CD4-positive, alpha-beta T cell treated with Interleukin-4 for 1 hour (primary cell): ENCODE measurements at regions not wholly inside any gene's neighbourhood (a gene's known extent, or its start where the extent isn't known, plus 50 kb on each side); places are given as distances from the start of the nearest gene placed in this dataset.

ENCODE experiments used
- DNase-seq, 2 donors: peaks; one replicate each; pipeline ENCODE4 v3.0.0-alpha.2; 2020 to 2022

DNA sequence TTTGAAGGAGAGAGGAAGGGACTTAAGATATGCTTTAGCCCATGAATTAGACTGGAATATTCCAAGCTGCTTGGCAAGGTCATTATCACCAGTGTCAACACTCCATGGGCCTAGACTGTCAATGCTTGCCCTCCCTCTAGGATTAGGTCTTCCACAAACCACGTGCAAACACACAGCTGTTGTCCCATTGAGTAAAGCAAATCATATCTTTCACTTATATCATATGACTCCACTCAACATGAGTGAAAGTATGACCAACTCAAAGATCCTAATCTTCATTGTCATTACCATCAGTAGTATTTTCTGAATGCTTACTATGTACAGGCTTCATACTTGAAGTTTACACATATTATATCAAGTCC, 57.0 kb upstream of the GRAMD2B start:
- no peak for DNase-seq

DNA sequence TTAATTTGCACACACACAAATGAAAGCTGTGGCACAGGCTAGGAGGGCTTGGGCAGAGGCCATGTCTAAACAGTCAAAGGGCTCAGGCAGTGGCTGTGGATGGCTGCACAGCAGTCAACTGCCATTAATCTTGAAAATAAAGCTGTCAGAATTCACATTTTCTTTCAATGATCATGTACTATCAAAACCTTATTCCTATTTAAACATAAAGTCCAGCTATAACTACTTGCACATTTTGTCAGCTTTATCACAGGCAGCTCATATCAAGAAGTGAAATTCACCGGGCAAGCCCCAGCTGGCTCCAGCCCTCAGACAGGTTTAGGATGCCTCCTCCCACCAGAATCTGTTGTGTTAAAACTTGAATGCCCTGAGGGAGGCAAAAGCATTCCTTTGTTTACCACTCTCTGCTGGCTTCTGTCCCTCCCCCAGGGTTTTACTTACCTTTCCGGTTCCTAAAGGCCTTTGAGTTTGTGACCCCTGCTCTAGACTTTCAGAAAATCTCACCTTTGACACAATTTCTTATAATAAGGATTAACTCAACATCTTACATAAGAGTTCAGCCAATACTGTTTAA, 54.9 kb upstream of the GRAMD2B start:
- DNase-seq, result no peak

DNA sequence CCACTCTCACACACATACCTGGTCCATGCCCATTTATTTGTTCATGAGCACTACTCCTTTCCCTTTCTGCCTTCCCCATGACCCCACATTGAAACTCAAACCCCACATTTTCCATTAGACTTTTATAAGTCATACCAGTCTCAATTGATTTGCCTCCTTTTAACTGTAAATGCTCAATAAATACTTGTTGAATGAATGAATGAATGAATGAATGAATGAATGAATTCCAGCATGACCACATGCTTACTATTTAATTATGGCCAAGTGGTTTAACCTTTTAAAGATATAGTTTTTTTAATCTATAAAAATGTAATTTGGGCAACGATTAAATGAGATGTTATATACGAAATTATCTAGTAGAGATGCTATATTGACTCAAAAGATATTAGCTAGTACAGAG, 54.1 kb upstream of the GRAMD2B start:
- no peak for DNase-seq

DNA sequence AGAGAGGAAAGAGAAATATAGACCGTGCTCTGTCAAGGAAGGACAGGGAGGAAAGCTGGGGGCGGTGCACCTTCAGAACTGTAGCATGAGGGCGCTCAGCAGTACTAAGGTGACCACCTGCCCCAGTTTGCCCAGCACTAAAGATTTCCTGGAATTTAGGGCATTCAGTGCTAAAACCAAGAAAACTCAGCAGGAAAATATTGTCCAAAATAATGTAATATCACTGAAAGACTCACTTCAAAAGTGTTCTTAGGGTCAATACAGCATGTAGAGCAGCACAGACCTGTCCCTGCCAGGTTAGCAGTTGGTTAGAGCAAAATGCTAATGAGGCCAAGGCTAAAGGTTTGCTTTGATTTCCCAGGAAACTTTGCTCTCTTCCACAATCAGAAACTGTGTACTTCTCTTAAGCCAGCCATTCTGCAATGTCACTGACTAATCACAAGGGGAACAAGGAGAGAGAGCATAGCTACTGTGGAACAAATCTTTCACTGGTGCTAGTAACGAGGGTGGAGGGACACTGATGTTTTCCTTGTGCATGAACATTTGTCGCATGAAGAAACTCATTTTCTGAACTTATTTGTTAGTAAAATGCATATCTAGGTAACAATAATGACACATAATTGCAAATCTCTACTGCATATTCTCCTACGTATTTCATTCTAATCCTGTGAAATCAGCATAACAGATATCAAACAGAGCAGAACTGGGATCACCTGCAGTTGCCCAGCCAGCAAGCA, 53.0 kb upstream of the GRAMD2B start:
- no peak for DNase-seq

DNA sequence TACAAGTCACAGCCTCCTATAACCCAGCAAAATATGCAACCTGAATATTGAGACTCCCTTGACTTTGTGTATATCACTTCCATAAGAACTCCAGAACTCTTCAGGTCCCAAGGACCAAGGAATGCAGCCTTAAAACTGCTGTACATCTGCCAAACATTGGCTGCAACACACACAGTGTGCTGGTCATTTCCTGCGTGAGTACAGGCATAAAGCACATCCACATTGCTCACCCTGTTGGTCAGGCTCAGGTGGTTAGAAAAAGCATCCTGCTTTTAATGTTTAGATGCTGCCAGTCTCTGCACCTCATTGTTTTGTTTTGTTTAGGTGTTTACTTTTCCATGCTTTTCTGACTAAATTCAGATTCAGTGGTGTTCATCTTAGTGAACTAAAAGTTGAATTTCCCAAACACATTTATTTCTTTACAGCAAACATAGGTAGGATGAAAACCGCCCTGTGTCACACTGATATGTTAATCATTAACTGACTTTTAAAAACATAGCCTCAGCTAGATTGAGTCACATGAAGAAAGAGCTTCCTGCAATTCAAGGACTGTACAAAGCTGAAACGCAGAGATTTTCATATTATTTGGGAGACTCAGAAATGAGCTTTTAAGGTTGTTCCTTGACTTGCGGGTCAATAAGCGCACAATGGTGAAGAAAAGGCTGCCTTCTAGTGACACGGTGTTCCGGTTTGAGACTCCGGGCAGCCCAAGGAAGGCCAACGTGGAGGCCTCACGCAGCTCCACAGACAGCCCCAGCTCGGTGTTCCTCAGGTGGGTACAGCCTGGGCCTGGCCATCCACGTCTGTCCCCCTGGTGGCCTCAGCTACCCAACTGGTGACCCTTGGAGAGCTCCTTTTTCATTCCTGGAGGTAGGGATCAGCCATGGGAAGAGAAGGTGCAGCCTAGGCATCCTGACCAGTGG, 52.2 kb upstream of the GRAMD2B start:
- DNase-seq, result no peak

DNA sequence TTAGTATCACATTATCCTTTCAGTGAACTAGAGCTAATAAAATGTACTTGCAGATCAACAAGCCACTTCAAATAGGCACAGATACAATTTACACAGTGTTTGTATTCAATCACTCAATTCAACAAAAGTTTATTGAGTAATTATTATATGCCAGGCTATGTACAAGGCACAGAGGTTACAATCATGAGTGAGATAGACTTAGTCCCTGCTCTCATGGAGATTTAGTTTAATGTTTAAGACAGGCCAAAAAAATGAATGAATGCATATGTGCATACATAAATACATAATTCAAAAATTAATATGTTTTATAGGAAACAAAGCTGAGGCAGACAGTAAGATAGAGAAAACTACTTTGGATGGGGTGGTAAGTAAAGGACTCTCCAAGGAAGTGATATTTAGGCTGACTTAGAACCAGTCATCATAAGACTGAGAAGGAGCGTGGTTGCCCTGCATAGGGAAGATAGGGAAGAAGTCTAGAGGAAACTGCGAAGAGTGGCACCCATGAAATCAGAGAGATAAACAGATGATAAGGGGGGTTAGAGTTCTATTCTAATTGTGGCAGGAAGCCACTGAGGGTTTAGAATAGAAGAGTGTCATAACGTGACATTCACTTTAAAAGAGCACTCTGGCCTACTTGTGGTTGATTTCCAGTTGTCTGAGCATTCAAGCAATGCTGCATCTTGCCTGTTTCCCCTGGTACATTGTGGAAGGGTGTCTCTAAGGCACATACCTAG, 49.7 kb upstream of the GRAMD2B start:
- DNase-seq, result peak in 1 of 2 donors; percentile 51
